Karpas-422 (cell line): ENCODE measurements at regions not wholly inside any gene's neighbourhood (a gene's known extent, or its start where the extent isn't known, plus 50 kb on each side); places are given as distances from the start of the nearest gene placed in this dataset.

Source experiments
- DNase-seq: peaks from one replicate; pipeline ENCODE4 v3.0.0-alpha.2; 2015
- H2AFZ ChIP-seq: fragments of 200-600 bp; sonication (generic); 2 replicates; pipeline ENCODE4 v1.6.1; 2014; ENCODE audit warnings: antibody characterized with exemption, low read length, mixed read lengths
- H3K27ac ChIP-seq: fragments of 200-600 bp; sonication (generic); 2 replicates; pipeline ENCODE4 v1.5.1; 2014; ENCODE audit warnings: mild to moderate bottlenecking, low read length, moderate library complexity
- H3K27me3 ChIP-seq: fragments of 200-600 bp; sonication (generic); 2 replicates; pipeline ENCODE4 v1.6.1; 2014; ENCODE audit warnings: low read length, mixed read lengths
- H3K36me3 ChIP-seq: fragments of 200-600 bp; sonication (generic); 2 replicates; pipeline ENCODE4 v1.6.1; 2014; ENCODE audit warnings: low read length, mixed read lengths; ENCODE audit not compliant: insufficient read depth
- H3K4me1 ChIP-seq: fragments of 200-600 bp; sonication (generic); 2 replicates; pipeline ENCODE4 v1.6.1; 2014; ENCODE audit warnings: mild to moderate bottlenecking, low read length, mixed read lengths
- H3K4me2 ChIP-seq: fragments of 200-600 bp; sonication (generic); 2 replicates; pipeline ENCODE4 v1.6.1; 2014; ENCODE audit warnings: low read length, low read depth, mild to moderate bottlenecking; ENCODE audit not compliant: poor library complexity, severe bottlenecking
- H3K4me3 ChIP-seq: fragments of 200-600 bp; sonication (generic); 2 replicates; pipeline ENCODE4 v1.5.1; 2014; ENCODE audit warnings: mild to moderate bottlenecking, antibody characterized with exemption, low read length, mixed read lengths
- H3K79me2 ChIP-seq: fragments of 200-600 bp; sonication (generic); 2 replicates; pipeline ENCODE4 v1.6.1; 2014; ENCODE audit warnings: mild to moderate bottlenecking, low read length, mixed read lengths
- H3K9ac ChIP-seq: fragments of 200-600 bp; sonication (generic); 2 replicates; pipeline ENCODE4 v1.6.0; 2014; ENCODE audit warnings: low read length
- H3K9me2 ChIP-seq: fragments of 200-600 bp; sonication (generic), shearing (Covaris generic); replicated peaks from 2 replicates; pipeline ENCODE4 v1.6.0; 2014; ENCODE audit warnings: mild to moderate bottlenecking, low read length, moderate library complexity; ENCODE audit not compliant: insufficient read depth
- H3K9me3 ChIP-seq: fragments of 300-700, 200-600 bp; sonication (generic); 2 replicates; pipeline ENCODE4 v1.6.1; 2014; ENCODE audit warnings: low read length, mixed read lengths
- H4K20me1 ChIP-seq: fragments of 200-600 bp; sonication (generic); 2 replicates; pipeline ENCODE4 v1.6.1; 2014; ENCODE audit warnings: mild to moderate bottlenecking, antibody characterized with exemption, low read length, low read depth; ENCODE audit not compliant: insufficient read depth

DNA sequence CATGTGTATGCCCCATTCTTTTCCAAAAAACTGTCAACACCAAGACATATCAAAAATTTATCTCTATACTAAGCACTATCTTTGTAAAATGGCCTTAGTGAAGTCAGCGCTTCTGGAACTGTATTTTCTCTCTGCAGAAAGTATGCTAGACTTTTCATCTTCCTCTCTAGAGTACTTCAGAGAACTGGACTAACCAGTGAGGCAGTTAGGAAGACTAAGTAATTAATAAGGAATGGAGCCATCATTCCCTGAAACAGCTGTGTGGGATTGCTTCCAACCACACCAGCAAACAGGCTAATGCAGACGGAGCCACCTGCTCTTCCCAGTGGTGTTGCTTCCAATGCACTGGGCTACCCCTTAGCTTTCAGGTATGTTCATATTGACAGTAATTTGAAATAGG lies 169.1 kb upstream of the FUT9 start:
- H3K9me3 ChIP-seq, result no peaks in the 10 kb centered on the region
- no peaks in the 10 kb centered on the region for H3K9me2 ChIP-seq
- H2AFZ ChIP-seq, result no peak overlapping the region
- no peak for DNase-seq
- no peak overlapping the region for H3K4me3 ChIP-seq
- no peaks in the 10 kb centered on the region for H3K79me2 ChIP-seq
- H3K36me3 ChIP-seq, result no peaks in the 10 kb centered on the region
- H3K9ac ChIP-seq, result no peak overlapping the region
- H3K4me2 ChIP-seq, result no peak overlapping the region
- no peak overlapping the region for H3K27ac ChIP-seq
- no peaks in the 10 kb centered on the region for H3K4me1 ChIP-seq
- H3K27me3 ChIP-seq, result no peaks in the 10 kb centered on the region
- H4K20me1 ChIP-seq, result no peaks in the 10 kb centered on the region

DNA sequence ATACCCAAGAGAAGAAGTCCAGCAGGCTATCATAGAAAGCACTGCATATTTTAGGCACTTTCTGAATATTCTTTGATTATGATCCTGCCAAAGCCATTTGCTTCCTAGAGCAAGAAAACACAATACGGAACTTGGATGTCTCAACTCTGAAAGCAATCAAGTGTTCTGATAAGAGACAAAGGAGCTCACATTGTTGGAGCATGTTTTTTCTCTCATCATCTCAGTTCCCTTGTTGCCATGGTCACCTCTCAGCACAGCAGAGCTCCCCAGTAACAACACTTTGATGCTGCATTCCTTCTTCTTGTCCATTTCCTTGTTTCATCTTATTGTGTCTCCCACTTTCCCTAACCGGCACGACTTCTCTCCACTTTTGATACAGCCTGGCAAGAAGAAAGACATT lies 168.7 kb upstream of the FUT9 start:
- no peaks in the 10 kb centered on the region for H3K36me3 ChIP-seq
- no peaks in the 10 kb centered on the region for H4K20me1 ChIP-seq
- H3K4me2 ChIP-seq, result no peak overlapping the region
- H3K9me3 ChIP-seq, result no peaks in the 10 kb centered on the region
- H3K4me1 ChIP-seq, result no peaks in the 10 kb centered on the region
- H3K79me2 ChIP-seq, result no peaks in the 10 kb centered on the region
- H3K9ac ChIP-seq, result no peak overlapping the region
- DNase-seq, result no peak
- H2AFZ ChIP-seq, result no peak overlapping the region
- no peaks in the 10 kb centered on the region for H3K9me2 ChIP-seq
- H3K27me3 ChIP-seq, result no peaks in the 10 kb centered on the region
- H3K27ac ChIP-seq, result no peak overlapping the region
- no peak overlapping the region for H3K4me3 ChIP-seq

DNA sequence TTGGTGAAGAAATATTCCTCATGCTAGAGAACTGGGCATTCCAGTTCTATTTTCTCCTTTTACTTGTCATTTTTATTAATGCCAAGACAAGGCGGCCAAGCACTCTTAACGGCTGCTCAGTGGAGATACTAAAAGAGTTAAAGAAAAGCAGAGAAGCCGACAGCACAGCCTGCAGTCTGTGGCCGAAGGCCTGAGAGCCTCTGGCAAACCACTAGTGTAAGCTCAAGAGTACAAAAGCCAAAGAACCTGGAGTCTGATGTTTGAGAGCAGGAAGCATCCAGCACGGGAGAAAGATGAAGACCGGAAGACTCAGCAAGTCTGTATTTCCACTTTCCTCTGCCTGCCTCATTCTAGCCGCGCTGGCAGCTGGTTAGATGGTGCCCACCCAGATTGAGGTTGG lies 167.1 kb upstream of the FUT9 start:
- Histone ChIP-seq H3K27me3 (no peaks in the 10 kb centered on the region), H3K4me2 (no peak overlapping the region), H4K20me1 (no peaks in the 10 kb centered on the region), H3K4me1 (no peaks in the 10 kb centered on the region), H3K27ac (no peak overlapping the region), H3K4me3 (no peak overlapping the region), H3K9me2 (no peaks in the 10 kb centered on the region), H3K9ac (no peak overlapping the region), H3K36me3 (no peaks in the 10 kb centered on the region), H2AFZ (no peak overlapping the region), H3K9me3 (no peaks in the 10 kb centered on the region), H3K79me2 (no peaks in the 10 kb centered on the region)
- DNase-seq, result no peak

DNA sequence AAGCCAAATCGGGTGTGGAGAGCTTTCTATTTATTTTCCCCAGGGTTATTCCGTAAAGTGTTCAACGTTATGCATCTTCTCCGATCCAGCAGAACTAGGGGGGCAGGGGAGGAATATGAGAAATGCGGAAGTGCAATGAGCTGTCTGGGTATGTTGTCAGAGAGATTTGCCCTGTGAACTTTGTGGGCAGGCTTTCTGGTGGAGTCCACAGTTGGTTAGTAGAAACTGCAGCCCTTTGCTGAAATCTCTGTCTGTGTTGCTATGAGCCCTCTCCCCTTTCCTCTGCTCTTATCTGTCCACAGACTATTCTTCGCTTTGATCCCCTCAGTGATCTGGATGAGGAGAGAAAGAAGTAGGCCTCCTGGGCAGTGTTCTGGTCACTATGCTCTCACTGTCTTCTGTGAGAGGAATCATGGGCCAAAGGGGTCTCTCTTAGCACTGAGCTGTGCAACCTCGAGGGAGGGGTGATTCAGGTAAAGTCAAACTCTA lies 158.9 kb upstream of the FUT9 start:
- Histone ChIP-seq H3K9me2 (no peaks in the 10 kb centered on the region), H3K9ac (no peak overlapping the region), H3K27me3 (no peaks in the 10 kb centered on the region), H3K4me2 (no peak overlapping the region), H3K27ac (no peak overlapping the region), H3K4me3 (no peak overlapping the region), H3K9me3 (no peaks in the 10 kb centered on the region; the same call in 1 of the 2 replicates), H4K20me1 (no peaks in the 10 kb centered on the region), H2AFZ (no peak overlapping the region), H3K79me2 (no peaks in the 10 kb centered on the region), H3K36me3 (no peaks in the 10 kb centered on the region), H3K4me1 (no peaks in the 10 kb centered on the region)
- no peak for DNase-seq

DNA sequence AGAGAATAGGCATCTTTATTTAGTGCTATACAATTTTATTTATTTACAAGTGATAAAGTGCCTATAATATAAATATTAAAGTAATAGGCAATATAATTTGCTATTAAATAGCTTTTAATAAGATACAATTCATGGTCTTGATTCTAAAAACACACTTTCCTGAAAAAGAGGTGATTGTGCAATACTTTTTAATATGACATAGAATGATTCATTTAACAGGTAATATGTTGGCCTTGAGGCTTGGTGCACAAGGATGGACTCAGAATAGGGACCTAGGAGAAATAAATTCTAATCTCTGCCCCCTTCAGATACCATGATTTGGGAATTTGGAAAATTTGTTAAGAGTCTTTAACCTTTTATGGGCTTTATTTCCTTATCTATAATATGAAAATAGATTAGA lies 149.9 kb upstream of the FUT9 start:
- DNase-seq, result no peak
- Histone ChIP-seq H3K4me3 (no peak overlapping the region), H3K4me1 (no peaks in the 10 kb centered on the region)

DNA sequence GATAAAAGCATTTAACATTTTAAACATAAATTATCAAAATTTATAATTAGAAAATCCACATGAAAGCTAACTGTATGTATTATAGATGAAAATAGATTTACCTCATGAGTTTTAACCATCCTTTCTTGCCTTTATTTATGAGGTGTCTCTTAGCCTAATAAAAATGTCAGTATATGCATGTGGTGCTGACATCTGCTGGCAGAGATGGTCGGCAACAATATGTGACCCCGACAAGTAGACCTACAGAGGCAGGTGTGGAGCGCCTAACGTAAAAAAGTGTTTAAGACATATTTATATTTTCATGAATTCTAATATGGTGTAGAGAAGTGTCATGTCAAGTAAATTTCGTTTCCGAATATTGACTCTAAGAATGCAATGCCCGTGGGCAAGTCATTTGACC lies 149.0 kb upstream of the FUT9 start:
- Histone ChIP-seq H3K27me3 (no peaks in the 10 kb centered on the region), H3K36me3 (no peaks in the 10 kb centered on the region), H3K9ac (no peak overlapping the region), H3K4me2 (no peak overlapping the region), H3K4me1 (no peaks in the 10 kb centered on the region), H3K27ac (no peak overlapping the region), H2AFZ (no peak overlapping the region), H3K9me2 (no peaks in the 10 kb centered on the region), H3K9me3 (no peaks in the 10 kb centered on the region), H3K4me3 (no peak overlapping the region), H3K79me2 (no peaks in the 10 kb centered on the region), H4K20me1 (no peaks in the 10 kb centered on the region)
- DNase-seq, result peak; percentile 59

More for the DNA sequence above, 149.9 kb upstream of the FUT9 start:
- H3K27ac ChIP-seq, result no peak overlapping the region
- H3K9me3 ChIP-seq, result no peaks in the 10 kb centered on the region
- H4K20me1 ChIP-seq, result no peaks in the 10 kb centered on the region
- no peaks in the 10 kb centered on the region for H3K27me3 ChIP-seq
- no peak overlapping the region for H2AFZ ChIP-seq
- no peaks in the 10 kb centered on the region for H3K36me3 ChIP-seq
- no peaks in the 10 kb centered on the region for H3K9me2 ChIP-seq
- no peak overlapping the region for H3K4me2 ChIP-seq
- H3K9ac ChIP-seq, result no peak overlapping the region
- no peaks in the 10 kb centered on the region for H3K79me2 ChIP-seq

DNA sequence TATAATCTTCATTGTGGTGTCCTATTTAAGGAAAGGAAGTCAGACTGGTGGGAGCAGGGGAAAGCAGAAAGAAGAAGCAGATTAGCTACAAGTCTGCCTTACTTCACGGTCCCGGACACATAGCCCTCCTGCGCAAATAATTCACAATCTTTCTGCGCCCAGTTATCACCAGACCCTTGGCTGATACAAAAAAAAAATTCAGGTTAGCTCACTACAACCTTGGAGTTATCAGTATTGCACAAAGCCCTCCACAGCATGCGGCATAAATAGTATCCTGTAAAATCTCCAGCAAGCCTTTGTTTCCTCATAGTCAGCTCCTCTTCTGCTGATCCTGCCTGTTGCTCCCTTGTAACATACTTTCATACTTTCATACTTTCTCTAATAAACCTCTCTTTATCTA lies 148.6 kb upstream of the FUT9 start:
- Histone ChIP-seq H3K79me2 (no peaks in the 10 kb centered on the region), H3K9ac (no peak overlapping the region), H3K4me2 (no peak overlapping the region), H3K27me3 (no peaks in the 10 kb centered on the region), H3K4me1 (no peaks in the 10 kb centered on the region), H3K36me3 (no peaks in the 10 kb centered on the region), H3K27ac (no peak overlapping the region), H3K9me3 (no peaks in the 10 kb centered on the region), H3K4me3 (no peak overlapping the region), H4K20me1 (no peaks in the 10 kb centered on the region), H2AFZ (no peak overlapping the region), H3K9me2 (no peaks in the 10 kb centered on the region)
- DNase-seq, result no peak

DNA sequence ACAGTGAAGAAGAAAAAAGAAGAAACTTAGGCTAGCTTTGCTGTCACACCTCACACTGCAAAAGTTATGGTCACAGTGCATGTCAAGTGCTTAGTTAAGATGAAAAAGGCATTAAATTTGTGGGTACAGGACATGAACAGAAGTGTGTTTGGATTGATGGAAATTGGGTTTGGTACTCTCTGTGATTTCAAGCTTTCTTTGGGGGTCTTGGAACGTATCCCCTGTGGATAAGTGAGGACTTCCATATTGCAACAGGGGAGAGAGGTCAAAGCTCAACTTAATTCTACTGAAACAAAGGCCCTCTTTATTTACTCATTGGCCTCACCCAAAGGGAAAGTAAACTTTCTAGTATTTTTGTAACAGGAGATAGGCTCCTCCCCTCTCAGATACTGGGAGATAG lies 138.3 kb upstream of the FUT9 start:
- Histone ChIP-seq H3K4me3 (no peak overlapping the region), H3K27ac (no peak overlapping the region), H3K4me1 (no peaks in the 10 kb centered on the region), H2AFZ (no peak overlapping the region), H3K9me2 (no peaks in the 10 kb centered on the region), H3K9ac (no peak overlapping the region), H3K27me3 (no peaks in the 10 kb centered on the region), H3K4me2 (no peak overlapping the region), H3K79me2 (no peaks in the 10 kb centered on the region), H3K36me3 (no peaks in the 10 kb centered on the region), H3K9me3 (no peaks in the 10 kb centered on the region), H4K20me1 (no peaks in the 10 kb centered on the region)
- DNase-seq, result no peak

DNA sequence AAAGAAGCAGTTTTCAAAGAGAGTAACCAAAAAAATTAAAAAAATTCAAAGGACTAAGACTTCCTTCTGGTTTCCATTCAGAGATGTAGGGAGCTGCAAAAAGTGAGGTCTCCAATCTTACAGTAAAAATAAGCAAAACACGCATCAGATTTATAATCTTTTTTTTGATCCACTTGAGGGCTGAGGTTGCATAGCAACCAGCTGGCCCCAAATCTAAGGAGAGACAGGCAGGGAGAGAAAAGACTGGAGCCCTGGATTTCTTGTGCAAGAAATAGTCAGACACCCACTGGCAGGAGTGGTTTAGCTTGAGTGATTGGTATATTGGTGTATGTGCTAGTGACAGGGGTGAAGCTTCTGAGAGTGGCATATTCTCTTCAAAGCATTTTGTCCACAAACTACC lies 135.9 kb upstream of the FUT9 start:
- DNase-seq, result no peak
- Histone ChIP-seq H3K4me3 (no peak overlapping the region), H2AFZ (no peak overlapping the region), H3K4me1 (no peaks in the 10 kb centered on the region), H3K9me2 (no peaks in the 10 kb centered on the region), H3K27ac (no peak overlapping the region), H4K20me1 (no peaks in the 10 kb centered on the region), H3K4me2 (no peak overlapping the region), H3K27me3 (no peaks in the 10 kb centered on the region), H3K36me3 (no peaks in the 10 kb centered on the region), H3K9me3 (no peaks in the 10 kb centered on the region), H3K79me2 (no peaks in the 10 kb centered on the region), H3K9ac (no peak overlapping the region)
